NCI-H1930 (cell line): ENCODE measurements at regions not wholly inside any gene's neighbourhood (a gene's known extent, or its start where the extent isn't known, plus 50 kb on each side); places are given as distances from the start of the nearest gene placed in this dataset.
"Not testable (repeated sequence)": the region's sequence is repeated elsewhere in the genome, so short reads cannot be mapped to it uniquely, and the experiment has no call there.

Experiments
- DNase-seq, 2 experiments: peaks; one replicate each; lab custom pipeline; 2025; lab: John Stamatoyannopoulos, UW

DNA sequence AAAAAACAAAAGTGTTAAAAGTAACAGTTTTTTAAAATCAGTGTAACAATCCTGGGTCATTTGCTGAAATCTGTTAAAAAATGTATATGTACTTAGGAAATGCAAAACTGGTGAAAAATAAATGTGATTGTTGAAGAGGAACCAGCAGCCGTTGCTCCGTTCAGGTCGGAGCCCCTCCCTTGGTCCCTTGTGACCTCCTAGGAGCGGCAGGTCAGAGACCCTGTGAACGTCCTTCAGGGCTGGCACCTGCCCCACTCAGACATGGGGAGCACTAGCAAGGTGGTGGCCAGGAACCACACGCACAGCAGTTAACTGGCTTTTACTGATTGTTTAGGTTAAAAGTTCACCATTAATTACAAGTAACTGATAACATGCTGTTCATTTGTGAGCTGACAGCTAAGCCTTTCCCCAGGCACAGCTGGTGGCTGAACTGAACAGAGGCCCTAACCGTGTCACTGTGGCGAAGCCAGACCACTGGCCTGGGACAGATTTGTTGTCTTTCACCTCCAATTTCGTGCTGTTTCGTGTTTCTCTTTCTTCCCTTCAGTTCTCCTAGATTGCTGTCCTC, 159.2 kb upstream of the ALKAL2 start:
- DNase-seq = no peak

DNA sequence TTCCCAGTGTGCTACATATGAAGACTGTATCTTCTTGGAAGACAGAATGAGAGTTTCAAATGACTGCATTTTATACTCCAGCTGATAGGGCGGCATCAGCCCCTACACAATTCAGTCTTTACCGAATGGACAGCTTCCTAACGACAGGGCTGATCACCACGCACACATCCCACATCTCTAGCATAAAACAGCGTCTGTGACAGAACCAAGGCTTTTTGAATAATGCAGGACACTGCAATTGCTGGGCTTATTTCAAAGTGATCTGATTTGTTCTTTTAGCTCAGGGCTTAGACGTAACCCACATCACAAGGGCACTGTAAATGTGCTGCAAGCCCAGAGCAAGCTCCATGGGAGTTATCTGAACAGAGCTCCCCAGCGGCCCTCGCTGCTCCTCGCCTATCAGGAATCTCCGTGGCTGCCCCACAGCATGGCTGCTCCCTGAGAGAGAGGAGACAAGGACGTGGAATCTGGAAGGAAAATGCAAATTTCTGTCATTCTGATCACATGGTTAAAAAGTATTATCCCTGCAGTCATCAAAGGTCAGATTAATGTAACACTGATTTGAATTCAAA, 158.5 kb upstream of the ALKAL2 start:
- no peak for DNase-seq

DNA sequence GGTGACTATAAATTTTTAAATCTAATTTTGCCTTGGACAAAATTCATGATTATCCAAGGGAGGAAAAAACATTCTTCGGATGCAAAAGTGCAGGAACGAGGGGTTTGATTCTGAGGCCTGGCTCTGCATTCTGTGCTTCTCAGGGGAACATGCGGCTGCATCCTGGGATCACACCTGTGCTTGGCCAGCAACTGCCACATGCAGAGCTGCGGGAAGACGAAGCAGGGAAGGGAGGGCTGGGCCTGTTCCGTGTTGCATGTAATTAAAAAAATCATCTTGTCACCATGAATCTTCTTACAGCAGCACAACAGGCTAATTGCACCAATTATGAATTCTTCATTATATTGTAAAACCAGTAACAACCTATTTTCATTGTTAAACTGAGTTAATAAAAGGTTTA, 158.0 kb upstream of the ALKAL2 start:
- DNase-seq = no peak

DNA sequence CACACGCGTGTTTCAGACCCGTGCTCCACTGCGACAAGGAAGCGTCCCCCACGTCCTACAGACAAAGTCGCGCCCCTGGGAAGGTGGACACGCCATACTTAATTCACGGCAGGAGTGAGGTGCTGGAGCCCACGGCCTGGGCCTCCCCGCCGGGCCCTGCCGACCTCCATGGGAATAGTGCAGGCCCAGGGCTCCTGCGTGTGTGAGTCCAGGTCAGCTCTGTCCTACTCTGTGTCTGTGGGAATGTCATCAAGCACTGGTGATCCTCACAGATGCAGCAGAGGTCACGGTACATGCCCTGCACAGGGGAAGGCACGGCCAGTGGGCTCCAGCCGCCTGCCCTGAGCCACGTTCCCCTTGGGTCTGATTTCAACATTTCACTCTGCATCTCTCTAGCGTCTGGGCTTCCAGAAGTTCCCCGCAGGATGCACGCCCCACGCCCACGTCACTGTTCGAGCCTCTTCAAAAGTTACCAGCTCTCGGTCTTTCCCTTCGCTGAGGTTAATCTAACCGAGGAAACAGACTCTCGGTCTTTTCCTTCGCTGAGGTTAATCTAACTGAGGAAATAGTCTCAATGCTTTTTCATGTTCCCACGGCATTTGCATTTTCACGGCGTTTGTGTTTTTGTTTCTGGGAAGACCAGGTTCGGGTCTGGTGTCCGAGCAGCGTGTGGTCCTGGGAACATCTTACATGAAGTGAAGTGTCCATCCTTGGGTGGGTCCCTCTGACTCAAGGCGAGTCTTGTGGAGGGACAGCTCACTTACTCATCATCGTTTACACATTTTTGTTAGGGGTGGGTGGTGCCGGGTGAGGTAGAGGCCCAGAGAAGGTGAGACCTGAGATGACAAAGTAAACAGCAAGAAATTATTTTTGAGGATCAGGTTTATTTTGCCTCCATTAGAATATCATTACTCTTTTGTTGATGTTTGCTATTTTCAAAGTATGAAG, 157.3 kb upstream of the ALKAL2 start:
- no peak for DNase-seq

DNA sequence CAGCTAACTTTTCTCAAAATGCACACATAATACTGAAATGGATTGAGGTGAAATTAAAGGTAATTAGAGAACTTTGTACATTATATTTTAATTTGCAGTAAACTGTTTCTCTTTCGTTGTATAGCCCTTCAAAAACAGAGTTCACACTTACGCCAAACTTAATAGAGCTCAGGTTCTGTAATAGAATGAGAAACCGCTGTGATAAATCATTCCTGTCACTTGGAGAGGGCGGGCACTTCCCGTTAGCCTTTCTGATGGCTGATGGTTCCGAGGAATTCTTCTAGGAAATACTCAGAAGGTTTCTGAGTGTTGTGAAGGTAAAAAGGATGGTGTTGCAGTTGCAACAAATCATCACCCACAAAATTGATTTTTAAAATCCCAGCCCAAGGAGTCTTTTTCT, 155.8 kb upstream of the ALKAL2 start:
- DNase-seq = no peak

DNA sequence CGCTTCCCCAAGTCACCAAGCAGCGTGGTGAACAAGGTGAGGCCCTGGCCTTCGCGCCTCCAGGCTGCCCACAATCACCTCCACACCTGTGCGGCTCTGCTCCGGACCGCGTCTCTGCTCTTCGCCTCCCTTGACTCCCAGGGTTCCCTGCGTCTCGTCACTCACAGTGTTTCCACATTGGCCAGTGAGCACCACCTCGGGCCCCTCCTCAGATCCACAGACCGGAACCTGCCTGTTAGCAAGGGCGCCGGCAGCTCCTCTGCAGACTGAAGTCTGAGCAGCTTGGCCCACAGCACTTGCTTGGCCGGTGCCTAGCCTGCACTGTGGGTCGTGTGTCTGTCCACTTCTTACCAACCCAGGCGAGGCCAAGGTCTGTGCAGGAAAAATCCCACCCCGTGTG, 155.3 kb upstream of the ALKAL2 start:
- no peak for DNase-seq

DNA sequence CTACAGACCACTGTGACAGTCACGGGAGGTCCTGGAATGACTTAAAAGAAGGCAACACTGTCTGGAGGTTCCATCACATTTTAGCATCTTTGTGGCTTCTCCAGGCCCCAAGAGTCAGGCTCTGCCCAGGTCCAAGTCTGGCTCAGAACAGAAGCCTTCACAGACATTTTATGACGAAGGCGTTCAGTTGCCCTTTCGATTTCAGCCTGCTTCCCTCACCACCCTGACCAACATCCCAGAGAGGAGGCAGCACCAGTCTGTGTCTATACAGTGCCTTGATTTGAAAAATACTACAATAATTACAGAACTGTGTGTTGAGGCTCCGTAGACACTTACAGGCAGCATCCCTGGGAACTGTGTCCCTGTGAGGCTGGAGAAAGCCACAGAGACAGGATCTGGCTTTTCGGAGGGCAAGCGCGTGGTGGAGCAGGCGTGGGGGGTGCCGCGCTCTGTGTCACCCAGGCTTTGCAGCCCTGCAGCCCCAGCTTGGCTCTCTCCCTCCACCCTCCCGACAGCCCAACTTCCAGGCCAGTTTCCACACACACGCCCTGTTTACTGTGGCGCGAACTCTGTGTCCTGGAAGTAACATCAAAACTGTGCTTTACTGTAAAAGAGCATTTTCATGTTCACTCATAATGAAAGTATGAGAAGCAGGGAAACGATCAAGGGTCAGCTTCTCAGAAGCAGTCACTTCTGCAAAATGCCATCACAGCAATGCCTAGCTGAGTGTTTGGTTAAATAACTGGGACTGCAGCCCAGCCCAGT, 153.5 kb upstream of the ALKAL2 start:
- no peak for DNase-seq

DNA sequence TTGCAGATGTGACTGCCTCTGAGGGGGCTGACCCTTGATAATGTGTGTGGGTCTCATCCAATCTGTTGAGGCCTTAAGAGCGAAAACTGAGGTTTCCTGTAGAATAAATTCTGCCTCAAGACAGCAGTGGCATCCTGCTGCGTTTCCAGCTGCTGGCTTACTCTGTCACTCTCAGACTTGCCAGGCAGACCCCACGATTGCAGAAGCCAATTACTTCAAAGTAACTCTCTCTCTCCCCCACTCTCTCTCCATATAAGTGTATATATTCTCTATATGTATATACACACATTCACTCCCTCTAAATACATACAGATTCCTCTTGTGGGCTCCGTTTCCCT, 152.5 kb upstream of the ALKAL2 start:
- DNase-seq = no peak

DNA sequence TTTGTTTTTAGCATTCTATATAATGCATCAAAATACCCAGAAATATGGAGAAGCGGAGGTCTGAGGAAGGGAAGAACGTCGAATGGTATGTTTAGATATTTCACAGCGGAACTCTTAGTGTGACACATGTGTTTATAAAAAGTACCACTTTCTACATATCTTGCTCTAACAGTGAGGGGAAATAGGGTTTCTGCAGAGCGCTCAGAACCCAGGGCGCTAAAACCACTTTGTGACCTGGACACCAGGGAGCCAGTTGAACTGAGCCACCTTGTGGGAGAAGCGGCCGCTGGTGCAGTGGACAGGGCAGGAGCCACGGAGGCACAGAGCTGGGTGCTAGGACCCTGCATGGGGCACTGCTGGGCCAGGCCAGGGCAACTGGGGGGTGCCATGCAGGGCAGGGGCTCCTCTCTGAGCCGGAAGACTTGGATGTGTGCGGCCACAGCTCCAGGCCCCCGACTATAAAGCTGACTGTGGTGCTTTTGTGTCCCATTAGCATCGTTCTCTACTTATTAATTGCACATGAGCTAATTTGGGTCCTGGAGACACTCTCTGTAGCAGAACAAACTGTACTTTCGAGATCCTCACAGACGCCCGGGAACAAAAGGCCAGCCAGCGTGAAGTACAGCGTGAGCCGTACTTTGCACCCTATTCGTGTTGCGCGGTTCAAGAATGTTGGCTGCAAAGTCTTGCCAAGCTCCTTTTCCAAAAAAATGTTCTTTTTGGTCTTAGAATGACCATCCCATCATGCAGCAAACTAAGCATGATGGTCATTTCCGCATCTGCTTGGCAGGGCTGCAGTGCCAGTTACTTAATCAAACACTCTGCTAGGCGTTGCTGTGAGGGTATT, 151.9 kb upstream of the ALKAL2 start:
- no peak for DNase-seq

DNA sequence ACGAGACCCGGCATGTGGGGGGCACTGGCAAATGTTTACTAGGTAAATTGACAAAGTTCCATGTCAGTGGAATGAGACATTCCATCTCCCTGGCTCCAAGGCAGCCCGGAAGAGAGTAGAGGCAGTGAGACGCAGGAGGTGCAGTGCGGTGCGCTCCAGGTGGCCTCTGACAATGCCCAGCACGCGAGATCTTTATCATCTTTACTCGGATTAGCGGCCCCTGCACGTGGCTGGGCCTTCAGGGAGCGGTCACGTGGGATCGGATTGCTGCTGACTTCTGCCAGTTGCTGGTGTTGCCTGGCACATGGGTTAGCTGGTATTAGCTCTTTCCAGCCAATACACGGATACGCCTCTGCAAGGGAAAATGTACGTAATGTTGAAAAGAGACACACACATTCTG, 151.2 kb upstream of the ALKAL2 start:
- no peak for DNase-seq

DNA sequence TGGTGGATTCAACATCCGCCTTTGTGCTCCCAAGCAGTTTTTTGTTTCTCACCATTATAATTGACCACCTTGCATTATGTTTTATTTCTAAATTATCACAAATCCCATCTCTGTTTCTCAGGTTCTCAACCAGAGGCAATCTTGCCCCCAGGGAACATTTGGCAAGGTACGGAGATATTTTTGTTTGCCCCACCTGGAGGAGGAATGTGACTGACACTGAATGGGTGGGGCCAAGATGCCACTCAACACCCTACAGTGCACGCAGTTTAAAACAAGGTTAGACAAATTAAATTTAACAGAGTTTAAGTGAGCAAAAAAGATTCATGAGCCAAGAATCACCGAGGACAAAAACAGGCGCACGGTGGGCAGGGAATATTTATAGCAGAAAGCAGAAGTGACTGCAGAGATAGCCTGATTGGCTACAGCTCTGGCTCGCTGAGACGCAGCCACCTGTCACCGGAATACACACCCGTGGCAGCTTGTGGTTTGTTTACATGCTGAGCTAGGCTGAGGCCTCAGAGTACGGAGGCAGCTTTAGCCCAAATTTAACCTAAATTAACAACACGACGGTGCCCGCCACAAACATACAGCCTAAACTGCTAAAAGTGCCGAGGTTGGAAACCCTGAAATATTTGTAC, 150.0 kb upstream of the ALKAL2 start:
- DNase-seq = no peak

DNA sequence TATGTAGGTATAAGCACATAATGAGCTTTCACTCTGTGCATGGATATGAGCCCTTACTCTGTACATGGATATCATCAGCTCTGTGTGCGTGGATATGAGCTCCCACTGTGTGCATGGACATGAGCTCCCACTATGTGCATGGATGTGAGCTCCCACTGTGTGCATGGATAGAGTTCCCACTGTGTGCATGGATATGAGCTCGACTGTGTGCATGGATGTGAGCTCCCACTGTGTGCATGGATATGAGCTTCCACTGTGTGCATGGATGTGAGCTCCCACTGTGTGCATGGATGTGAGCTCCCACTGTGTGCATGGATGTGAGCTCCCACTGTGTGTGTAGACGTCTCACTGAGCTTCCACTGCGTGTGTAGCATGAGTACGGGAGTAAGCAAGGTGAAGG, 149.3 kb upstream of the ALKAL2 start:
- DNase-seq = no peak

DNA sequence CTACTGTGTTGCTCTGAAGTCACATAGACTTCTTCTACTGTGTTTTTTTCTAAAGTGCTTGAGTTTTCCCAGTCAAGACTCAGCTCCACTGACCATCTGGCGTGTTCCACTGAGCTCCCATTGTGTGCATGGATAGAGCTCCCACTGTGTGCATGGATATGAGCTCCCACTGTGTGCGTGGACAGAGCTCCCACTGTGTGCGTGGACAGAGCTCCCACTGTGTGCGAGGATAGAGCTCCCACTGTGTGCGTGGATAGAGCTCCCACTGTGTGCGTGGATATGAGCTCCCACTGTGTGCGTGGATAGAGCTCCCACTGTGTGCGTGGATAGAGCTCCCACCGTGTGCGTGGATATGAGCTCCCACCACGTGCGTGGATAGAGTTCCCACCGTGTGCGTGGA, 148.3 kb upstream of the ALKAL2 start:
- no peak for DNase-seq

DNA sequence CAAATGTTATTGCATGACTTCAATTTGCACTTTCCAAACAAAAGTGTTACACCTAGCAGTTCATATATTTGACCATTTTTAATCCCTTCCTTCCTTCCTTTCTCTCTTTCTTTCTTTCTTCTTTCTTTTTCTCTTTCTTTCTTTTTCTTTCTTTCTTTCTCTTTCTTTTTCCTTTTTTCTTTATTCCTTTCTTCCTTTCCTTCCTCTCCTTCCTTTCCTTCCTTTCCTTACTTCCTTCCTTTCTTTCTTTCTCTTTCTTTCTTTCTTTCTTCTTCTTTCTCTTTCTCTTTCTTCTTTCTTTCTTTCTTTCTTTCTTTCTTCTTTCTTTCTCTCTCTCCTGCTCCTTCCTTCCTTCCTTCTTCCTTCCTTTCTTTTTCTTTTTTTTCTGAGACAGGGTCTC, 146.7 kb upstream of the ALKAL2 start:
- DNase-seq = no peak

DNA sequence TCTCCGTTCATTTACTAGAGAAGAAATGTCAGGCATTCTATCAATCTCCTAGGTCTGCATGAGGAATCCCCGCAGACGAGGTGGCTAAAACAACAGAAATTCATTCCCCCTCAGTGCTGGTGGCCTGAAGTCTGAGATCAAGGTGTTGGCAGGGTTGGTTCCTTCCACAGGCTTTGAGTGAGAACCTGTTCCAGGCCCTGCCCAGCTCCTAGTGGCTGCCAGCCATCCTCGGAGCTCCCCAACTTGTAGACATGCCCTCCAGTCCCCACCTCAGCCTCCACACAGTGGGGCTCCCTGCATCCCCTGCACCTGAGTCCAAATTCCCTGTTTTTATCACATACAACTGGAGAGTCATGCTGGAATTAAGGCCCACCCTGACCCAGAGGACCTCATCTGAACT, 145.3 kb upstream of the ALKAL2 start:
- no peak for DNase-seq

DNA sequence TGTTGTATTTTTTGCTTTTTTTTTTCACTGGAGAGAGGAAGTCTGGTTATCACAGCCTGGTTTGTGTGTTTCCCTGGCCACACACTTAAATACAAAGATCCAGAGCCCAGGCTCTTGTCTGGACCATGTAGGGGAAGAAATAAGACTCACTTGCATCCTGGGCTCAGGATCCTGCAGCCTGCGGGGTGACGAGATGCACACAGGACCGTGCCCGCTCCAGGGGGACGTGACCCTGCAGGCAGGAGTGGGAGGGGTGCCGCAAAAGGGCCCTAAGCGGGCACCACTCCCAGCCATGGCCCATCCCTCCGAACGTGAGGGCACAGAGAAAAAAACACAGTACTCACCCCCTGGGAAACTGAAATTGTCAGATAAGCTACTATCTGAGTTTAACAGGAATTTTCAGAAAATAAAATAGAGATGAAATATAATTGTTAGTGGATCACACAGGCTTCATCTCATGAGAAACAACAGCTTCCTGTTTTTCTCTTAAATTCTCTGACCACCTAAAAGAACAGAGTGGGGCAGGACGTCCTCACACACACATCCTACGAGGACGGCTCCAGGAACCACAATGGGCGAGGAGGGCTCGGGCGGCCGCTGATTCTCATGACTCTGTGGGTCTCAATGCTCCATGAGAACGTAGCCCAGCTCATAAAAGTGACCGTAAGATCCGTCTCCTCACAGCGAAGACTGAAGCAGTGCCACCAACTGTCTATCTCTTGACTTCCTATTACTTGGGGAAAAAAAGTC, 142.6 kb upstream of the ALKAL2 start:
- DNase-seq = no peak

DNA sequence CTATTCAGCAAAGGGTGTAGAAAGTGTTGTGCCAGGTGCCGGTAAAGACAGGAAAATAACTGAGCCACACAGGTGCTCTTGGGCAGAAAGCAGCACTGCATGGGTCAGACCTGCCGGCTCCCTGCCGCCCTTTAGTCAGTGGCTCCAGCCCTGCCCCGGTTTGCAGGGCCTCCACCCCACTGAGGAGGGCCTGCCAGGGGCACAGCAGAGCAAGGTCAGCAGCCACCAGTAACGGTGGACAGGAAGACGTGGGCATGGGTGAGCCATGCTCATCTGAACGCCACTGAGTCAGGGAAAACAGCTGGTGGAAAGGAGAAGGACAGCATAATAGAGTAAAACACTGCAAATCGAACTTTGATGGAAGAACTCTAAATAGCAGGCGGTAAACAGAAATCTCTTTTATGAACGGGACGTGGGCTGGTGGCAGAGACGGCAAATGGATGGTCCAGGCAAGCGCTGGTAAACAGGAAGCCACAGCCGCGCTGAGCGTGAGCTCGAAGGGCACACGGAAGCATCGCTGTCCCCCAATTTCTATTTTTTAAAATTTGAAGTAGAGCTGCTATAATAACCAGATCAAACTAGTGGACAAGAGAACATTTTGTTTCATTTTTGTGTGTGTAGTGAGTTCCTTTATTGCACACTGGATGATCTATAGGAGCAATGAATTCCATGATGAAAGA, 141.8 kb upstream of the ALKAL2 start:
- DNase-seq = no peak

DNA sequence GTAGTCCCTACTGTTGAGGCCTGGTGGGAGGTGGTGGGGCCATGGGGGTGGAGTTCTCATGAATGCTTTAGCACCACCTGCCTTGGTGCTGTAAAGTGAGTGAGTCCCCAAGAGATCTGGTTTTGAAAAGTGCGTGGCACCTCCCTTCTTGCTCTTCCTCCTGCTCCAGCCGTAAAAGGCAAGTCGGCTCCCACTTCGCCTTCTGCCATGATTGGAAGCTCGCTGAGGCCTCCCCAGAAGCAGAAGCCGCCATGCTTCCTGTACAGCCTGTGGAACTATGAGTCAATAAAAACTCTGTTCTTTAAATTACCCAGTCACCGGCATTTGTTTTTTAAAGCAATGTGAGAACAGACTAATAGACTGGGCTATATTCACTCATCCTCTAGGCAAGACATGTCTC, 141.3 kb upstream of the ALKAL2 start:
- DNase-seq = no peak

DNA sequence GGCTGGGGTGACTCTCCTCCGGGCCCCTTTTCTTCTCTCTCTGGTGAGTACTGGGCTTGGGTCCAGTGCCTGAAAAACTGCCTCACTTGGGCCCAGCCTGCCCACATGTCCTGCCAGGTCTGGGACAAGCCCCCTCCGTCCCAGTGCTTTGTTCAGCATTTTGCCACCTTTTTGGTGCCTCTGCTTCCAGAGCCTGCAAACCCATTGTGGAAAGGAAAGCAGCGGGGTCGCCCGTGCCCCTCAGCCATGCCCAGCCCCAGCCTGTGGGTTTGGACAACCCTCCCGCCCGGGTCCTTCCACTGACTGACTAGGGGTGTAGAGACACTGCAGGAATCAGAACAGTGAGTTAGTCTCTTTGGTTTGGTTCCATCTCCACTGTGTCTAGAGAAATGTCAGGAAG, 140.7 kb upstream of the ALKAL2 start:
- no peak for DNase-seq

DNA sequence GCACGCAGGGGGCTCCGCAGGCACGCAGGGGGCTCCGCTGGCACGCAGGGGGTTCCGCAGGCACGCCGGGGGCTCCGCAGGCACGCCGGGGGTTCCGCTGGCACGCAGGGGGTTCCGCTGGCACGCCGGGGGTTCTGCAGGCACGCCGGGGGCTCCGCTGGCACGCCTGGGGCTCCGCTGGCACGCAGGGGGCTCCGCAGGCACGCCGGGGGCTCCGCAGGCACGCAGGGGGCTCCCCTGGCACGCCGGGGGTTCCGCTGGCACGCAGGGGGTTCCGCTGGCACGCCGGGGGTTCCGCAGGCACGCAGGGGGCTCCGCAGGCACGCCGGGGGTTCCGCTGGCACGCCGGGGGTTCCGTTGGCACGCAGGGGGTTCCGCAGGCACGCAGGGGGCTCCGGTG, 138.8 kb upstream of the ALKAL2 start:
- not testable (repeated sequence) for DNase-seq
